ENCODE measurements at regions not wholly inside any gene's neighbourhood (a gene's known extent, or its start where the extent isn't known, plus 50 kb on each side); places are given as distances from the start of the nearest gene placed in this dataset.

DNA sequence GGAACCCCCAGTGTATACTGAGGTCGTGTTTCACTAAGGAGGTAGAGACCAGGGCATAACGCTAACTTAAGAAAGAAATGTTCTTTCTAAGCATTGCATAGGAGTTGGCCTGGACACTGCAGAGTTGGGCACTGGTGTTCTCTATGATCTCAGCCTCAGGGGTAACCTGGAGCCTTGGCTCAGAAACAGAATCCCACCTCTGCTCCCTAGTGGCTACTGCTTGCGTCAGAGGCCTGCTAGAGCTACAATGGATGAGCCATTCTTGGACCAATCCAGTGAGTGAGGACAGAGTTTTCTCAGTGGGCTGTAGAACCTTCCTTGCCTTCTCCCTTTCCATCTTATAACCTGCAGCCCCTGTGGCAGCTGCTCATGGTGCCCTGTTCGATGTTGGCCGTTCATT is 324.4 kb upstream of the CELF4 start:
- no peak overlapping the region for H3K27ac ChIP-seq
- H3K36me3 ChIP-seq, result no peaks in the 10 kb centered on the region
- H3K9ac ChIP-seq, result no peak overlapping the region
- peaks cover 2% of the 10 kb centered on the region for H3K9me3 Mint-ChIP-seq
- no peaks in the 10 kb centered on the region for H4K20me1 ChIP-seq (ENCODE audit: low read depth)
- peaks cover 10% of the 10 kb centered on the region for H3K4me1 Mint-ChIP-seq
- H3K4me3 Mint-ChIP-seq, result no peak overlapping the region
- H3F3A ChIP-seq (ENCODE audit: low read depth), result peaks cover 10% of the 10 kb centered on the region
- H3K79me2 ChIP-seq (ENCODE audit: low read depth), result no peaks in the 10 kb centered on the region
- peak; percentile 9 for DNase-seq (ENCODE audit: low spot score)
- no peaks in the 10 kb centered on the region for H3K27me3 ChIP-seq
- H2AFZ ChIP-seq (replicated peaks), result no peak overlapping the region
- no peak overlapping the region for H3K4me2 ChIP-seq
- H3K4me1 ChIP-seq, result peaks cover 15% of the 10 kb centered on the region
- H3K36me3 Mint-ChIP-seq, result no peaks in the 10 kb centered on the region
- H3K4me3 ChIP-seq, result no peak overlapping the region
- TF ChIP-seq EZH2 (IDR thresholded peaks at IDR 0.05), result no peak
- TF ChIP-seq EZH2phosphoT487 (IDR thresholded peaks at IDR 0.05), result no peak
- TF ChIP-seq, protein P1, sequence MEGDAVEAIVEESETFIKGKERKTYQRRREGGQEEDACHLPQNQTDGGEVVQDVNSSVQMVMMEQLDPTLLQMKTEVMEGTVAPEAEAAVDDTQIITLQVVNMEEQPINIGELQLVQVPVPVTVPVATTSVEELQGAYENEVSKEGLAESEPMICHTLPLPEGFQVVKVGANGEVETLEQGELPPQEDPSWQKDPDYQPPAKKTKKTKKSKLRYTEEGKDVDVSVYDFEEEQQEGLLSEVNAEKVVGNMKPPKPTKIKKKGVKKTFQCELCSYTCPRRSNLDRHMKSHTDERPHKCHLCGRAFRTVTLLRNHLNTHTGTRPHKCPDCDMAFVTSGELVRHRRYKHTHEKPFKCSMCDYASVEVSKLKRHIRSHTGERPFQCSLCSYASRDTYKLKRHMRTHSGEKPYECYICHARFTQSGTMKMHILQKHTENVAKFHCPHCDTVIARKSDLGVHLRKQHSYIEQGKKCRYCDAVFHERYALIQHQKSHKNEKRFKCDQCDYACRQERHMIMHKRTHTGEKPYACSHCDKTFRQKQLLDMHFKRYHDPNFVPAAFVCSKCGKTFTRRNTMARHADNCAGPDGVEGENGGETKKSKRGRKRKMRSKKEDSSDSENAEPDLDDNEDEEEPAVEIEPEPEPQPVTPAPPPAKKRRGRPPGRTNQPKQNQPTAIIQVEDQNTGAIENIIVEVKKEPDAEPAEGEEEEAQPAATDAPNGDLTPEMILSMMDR (IDR thresholded peaks at IDR 0.05), result peak; percentile 14
- no peaks in the 10 kb centered on the region for H3K9me3 ChIP-seq (ENCODE audit: low read depth)
- no peak overlapping the region for H3K27ac Mint-ChIP-seq
- peaks cover 7% of the 10 kb centered on the region for H3K27me3 Mint-ChIP-seq (ENCODE audit: insufficient read depth, low read depth)

DNA sequence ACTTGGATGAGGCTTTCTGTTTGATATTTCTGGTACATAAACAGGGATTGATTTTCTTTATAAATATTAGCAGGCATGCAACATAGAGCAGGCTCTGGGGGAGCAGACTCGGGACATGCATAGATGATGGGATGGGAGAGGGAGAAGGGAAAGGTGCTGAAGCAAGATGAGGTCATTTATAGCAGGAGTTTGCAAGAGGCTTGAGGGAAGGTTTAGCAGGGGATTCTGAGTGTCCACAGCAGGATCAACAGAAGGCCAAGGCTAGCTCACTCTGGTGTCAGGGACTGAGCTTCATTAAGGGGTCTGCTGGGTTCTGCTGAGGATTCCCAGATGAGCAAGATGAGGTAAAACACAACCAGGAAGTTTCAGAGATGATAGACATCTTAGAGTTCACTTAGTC is 309.1 kb upstream of the CELF4 start:
- H3K9me3 Mint-ChIP-seq, result peaks cover 10% of the 10 kb centered on the region
- no peak overlapping the region for H3K4me3 Mint-ChIP-seq
- H3K4me3 ChIP-seq, result no peak overlapping the region

DNA sequence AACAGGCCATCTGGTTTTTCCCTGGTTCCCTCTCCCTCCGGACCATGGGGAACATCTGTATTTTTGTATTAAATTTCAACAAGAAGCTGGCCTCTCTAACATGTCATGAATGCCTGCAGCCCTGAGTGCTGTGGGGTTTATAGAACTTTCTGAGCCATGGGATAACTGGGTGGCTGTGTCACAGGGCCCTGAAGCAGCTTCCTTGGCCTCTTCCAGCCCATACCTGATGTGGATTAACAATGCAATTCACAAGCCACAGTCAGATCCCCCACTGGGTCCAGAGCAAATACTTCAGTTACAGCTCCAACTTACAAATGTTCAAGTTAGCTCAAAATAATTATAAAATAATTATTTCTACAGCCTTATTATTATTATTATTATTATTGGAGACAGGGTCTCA is 307.8 kb upstream of the CELF4 start:
- TF ChIP-seq EZH2 (IDR thresholded peaks at IDR 0.05), result no peak
- TF ChIP-seq EZH2phosphoT487 (IDR thresholded peaks at IDR 0.05), result no peak
- TF ChIP-seq, protein P1 (IDR thresholded peaks at IDR 0.05), result no peak
- Histone ChIP-seq H3K36me3 (no peaks in the 10 kb centered on the region), H3K79me2 (ENCODE audit: low read depth) (no peaks in the 10 kb centered on the region), H3K9ac (no peak overlapping the region), H2AFZ (replicated peaks) (no peak overlapping the region), H3K9me3 (ENCODE audit: low read depth) (no peaks in the 10 kb centered on the region), H3K27me3 (no peaks in the 10 kb centered on the region), H3F3A (ENCODE audit: low read depth) (no peaks in the 10 kb centered on the region), H3K27ac (no peak overlapping the region), H3K4me3 (no peak overlapping the region), H3K4me2 (no peak overlapping the region), H3K4me1 (no peaks in the 10 kb centered on the region), H4K20me1 (ENCODE audit: low read depth) (no peaks in the 10 kb centered on the region)
- peaks cover 12% of the 10 kb centered on the region for H3K9me3 Mint-ChIP-seq
- H3K4me1 Mint-ChIP-seq, result peaks cover 2% of the 10 kb centered on the region
- H3K27ac Mint-ChIP-seq, result no peak overlapping the region
- H3K36me3 Mint-ChIP-seq, result no peaks in the 10 kb centered on the region
- no peaks in the 10 kb centered on the region for H3K27me3 Mint-ChIP-seq (ENCODE audit: insufficient read depth, low read depth)
- DNase-seq (ENCODE audit: low spot score), result no peak
- H3K4me3 Mint-ChIP-seq, result no peak overlapping the region

More for the DNA sequence above, 309.1 kb upstream of the CELF4 start:
- no peak overlapping the region for H3K4me2 ChIP-seq
- H3K9ac ChIP-seq, result no peak overlapping the region
- no peaks in the 10 kb centered on the region for H3K36me3 ChIP-seq
- H2AFZ ChIP-seq (replicated peaks), result no peak overlapping the region
- no peak for TF ChIP-seq EZH2 (IDR thresholded peaks at IDR 0.05)
- TF ChIP-seq EZH2phosphoT487 (IDR thresholded peaks at IDR 0.05), result no peak
- TF ChIP-seq, protein P1 (IDR thresholded peaks at IDR 0.05), result no peak
- no peaks in the 10 kb centered on the region for H3K27me3 ChIP-seq
- Mint-ChIP-seq H3K36me3 (no peaks in the 10 kb centered on the region), H3K27ac (no peak overlapping the region), H3K4me1 (peaks cover 2% of the 10 kb centered on the region), H3K27me3 (ENCODE audit: insufficient read depth, low read depth) (no peaks in the 10 kb centered on the region)
- H4K20me1 ChIP-seq (ENCODE audit: low read depth), result no peaks in the 10 kb centered on the region
- H3K79me2 ChIP-seq (ENCODE audit: low read depth), result no peaks in the 10 kb centered on the region
- no peaks in the 10 kb centered on the region for H3F3A ChIP-seq (ENCODE audit: low read depth)
- no peak overlapping the region for H3K27ac ChIP-seq
- H3K4me1 ChIP-seq, result no peaks in the 10 kb centered on the region
- no peak for DNase-seq (ENCODE audit: low spot score)
- H3K9me3 ChIP-seq (ENCODE audit: low read depth), result no peaks in the 10 kb centered on the region
